Gastroesophageal sphincter (tissue), 4 donors: ENCODE measurements at regions not wholly inside any gene's neighbourhood (a gene's known extent, or its start where the extent isn't known, plus 50 kb on each side); places are given as distances from the start of the nearest gene placed in this dataset.

Source experiments
- ATAC-seq: fragments of 150-250 bp; one replicate; pipeline ENCODE4 v1.9.1; 2016; ENCODE audit warnings: mild to moderate bottlenecking, moderate library complexity
- H3K27ac ChIP-seq, 4 donors: fragments of 200-600 bp; sonication (generic) in 3 of 4; 1 replicate in 3 of 4; 2 replicates in 1 of 4; pipeline ENCODE4 v1.5.1; 2016 to 2019
- H3K27me3 ChIP-seq: fragments of 200-600 bp; sonication (generic); one replicate; pipeline ENCODE4 v1.5.1; 2019
- H3K36me3 ChIP-seq, 2 donors: fragments of 200-600 bp; sonication (generic); one replicate each; pipeline ENCODE4 v1.5.1; 2019; ENCODE audit warnings: control low read depth in 1 of 2
- H3K4me1 ChIP-seq, 3 donors: fragments of 200-600 bp; sonication (generic); 1 replicate in 2 of 3; 2 replicates in 1 of 3; pipeline ENCODE4 v1.5.1; 2016 to 2019; ENCODE audit warnings: control low read depth in 2 of 3
- H3K4me3 ChIP-seq, 2 donors: fragments of 200-600 bp; sonication (generic); one replicate each; pipeline ENCODE4 v1.5.1; 2019; ENCODE audit warnings: mild to moderate bottlenecking in 1 of 2, moderate library complexity in 1 of 2
- H3K9me3 ChIP-seq, 3 donors: fragments of 200-600 bp; sonication (generic); one replicate each; pipeline ENCODE4 v1.5.1; 2017 to 2019; ENCODE audit warnings: control low read depth in 2 of 3
- EP300 ChIP-seq: sonication (generic); formaldehyde crosslinking; IDR thresholded peaks from one replicate; pipeline ENCODE4 v1.6.1; 2017; ENCODE audit warnings: antibody characterized with exemption, mild to moderate bottlenecking
- POLR2A ChIP-seq, 2 donors: fragments of 450-650 bp; IDR thresholded peaks; one replicate each; pipeline ENCODE4 v1.6.1; 2017; ENCODE audit warnings: antibody characterized with exemption in 2 of 2, mild to moderate bottlenecking in 2 of 2, moderate library complexity in 1 of 2
- POLR2AphosphoS5 ChIP-seq: sonication (generic); formaldehyde crosslinking; IDR thresholded peaks from one replicate; pipeline ENCODE4 v1.6.1; 2017; ENCODE audit warnings: antibody characterized with exemption
- WGBS, 2 donors: methylation state at CpG; one replicate each; pipeline ENCODE4 v1.1.5; 2018; ENCODE audit warnings: low coverage in 1 of 2; 5-methylcytosine and 5-hydroxymethylcytosine counted together
- TF ChIP-seq, protein P1 (sequence below), 4 experiments: fragments of 200-600 bp in 2 of 4; fragments of 450-650 bp in 2 of 4; sonication (generic) in 1 of 4; IDR thresholded peaks; one replicate each; pipeline ENCODE4 v1.5.1; 2017 to 2019; ENCODE audit warnings: antibody characterized with exemption in 4 of 4, mild to moderate bottlenecking in 2 of 4, moderate library complexity in 2 of 4

DNA sequence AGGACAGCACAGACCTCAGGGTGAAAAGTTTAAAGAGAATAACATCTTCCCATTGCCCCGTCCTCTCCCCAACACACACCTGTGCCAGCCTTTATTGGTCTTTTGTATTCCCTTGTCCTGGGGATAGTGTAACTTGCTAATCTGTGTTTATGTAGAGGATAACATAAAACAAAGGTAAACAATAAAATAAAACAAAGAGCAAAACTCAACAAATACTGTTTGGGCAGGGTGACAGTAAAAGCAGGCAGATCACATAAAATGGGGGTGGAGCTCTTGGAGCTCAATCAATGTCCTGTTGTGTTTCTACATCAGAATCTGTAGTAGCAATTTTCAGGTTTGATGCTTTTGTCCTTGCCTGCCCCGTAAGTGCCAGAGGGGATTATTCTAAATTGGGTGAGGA lies 1939.7 kb downstream of the TP53TG3F start:
- WGBS, 2 donors = 52 to 57% methylated on average over 1 to 2 of the region's 2 CpGs
- no peaks in the 10 kb centered on the region for H3K9me3 ChIP-seq
- no peaks in the 10 kb centered on the region for H3K36me3 ChIP-seq
- no peak overlapping the region for H3K4me3 ChIP-seq
- H3K4me1 ChIP-seq = no peaks in the 10 kb centered on the region
- peaks cover 6% of the 10 kb centered on the region for H3K27me3 ChIP-seq
- TF ChIP-seq POLR2AphosphoS5 = no peak
- TF ChIP-seq, protein P1, sequence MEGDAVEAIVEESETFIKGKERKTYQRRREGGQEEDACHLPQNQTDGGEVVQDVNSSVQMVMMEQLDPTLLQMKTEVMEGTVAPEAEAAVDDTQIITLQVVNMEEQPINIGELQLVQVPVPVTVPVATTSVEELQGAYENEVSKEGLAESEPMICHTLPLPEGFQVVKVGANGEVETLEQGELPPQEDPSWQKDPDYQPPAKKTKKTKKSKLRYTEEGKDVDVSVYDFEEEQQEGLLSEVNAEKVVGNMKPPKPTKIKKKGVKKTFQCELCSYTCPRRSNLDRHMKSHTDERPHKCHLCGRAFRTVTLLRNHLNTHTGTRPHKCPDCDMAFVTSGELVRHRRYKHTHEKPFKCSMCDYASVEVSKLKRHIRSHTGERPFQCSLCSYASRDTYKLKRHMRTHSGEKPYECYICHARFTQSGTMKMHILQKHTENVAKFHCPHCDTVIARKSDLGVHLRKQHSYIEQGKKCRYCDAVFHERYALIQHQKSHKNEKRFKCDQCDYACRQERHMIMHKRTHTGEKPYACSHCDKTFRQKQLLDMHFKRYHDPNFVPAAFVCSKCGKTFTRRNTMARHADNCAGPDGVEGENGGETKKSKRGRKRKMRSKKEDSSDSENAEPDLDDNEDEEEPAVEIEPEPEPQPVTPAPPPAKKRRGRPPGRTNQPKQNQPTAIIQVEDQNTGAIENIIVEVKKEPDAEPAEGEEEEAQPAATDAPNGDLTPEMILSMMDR (IDR thresholded peaks at IDR 0.05) = no peak
- TF ChIP-seq POLR2A (IDR thresholded peaks at IDR 0.05) = no peak
- TF ChIP-seq EP300 = no peak
- H3K27ac ChIP-seq = no peak overlapping the region
- ATAC-seq = no peak

DNA sequence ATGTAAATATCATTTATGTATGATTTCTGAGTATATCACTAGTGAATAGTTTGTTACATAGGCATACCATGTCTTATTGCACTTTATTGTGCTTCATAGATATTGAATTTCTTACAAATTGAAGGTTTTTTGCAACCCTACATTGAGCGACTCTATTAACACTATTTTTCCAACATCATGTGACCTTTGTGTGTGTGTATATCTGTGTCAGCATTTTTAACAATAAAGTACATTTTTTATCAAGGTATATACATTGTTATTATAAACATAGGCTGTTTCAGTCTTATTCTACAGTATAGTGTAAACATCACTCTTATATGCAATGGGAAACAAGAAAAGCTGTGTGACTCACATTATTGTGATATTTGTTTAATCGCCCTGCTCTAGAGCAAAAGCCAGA lies 1944.9 kb downstream of the TP53TG3F start:
- Histone ChIP-seq H3K36me3 (no peaks in the 10 kb centered on the region), H3K4me1 (no peaks in the 10 kb centered on the region), H3K9me3 (no peaks in the 10 kb centered on the region), H3K27ac (no peak overlapping the region), H3K4me3 (no peak overlapping the region), H3K27me3 (no peaks in the 10 kb centered on the region)
- TF ChIP-seq, protein P1 (IDR thresholded peaks at IDR 0.05) = no peak
- TF ChIP-seq POLR2A (IDR thresholded peaks at IDR 0.05) (no peak), POLR2AphosphoS5 (no peak), EP300 (no peak)
- WGBS, 2 donors = 29 to 57% methylated on average over 2 of the region's 2 CpGs
- ATAC-seq = no peak

DNA sequence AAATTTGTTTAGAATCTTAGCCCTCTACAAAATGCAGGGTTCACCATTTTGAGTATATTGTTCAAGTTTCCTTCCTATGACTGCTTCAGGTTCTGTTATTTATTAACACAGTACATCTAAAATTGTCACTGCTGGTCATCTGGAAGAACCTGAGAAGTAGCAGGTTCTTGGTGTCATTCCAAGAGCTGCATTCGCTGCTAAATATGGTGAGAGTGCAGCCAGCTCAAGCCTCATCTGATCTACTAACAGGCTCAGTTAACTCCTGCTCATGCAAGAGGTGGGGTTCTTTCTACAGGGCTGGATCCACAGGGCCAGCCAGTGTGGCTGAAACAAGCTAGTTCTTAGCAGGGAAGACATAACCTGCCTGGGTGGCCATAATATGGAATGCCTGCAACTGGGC lies 1946.1 kb downstream of the TP53TG3F start:
- TF ChIP-seq, protein P1 (IDR thresholded peaks at IDR 0.05) = no peak
- no peak for TF ChIP-seq EP300
- TF ChIP-seq POLR2A (IDR thresholded peaks at IDR 0.05) = no peak
- TF ChIP-seq POLR2AphosphoS5 = no peak
- Histone ChIP-seq H3K36me3 (no peaks in the 10 kb centered on the region), H3K27ac (no peak overlapping the region), H3K9me3 (no peaks in the 10 kb centered on the region), H3K4me1 (no peaks in the 10 kb centered on the region), H3K27me3 (no peaks in the 10 kb centered on the region), H3K4me3 (no peak overlapping the region)
- no peak for ATAC-seq
- 29% methylated on average over 1 of the region's 1 CpG; no CpG with 5 or more reads in 1 of the 2 donors for WGBS, 2 donors

DNA sequence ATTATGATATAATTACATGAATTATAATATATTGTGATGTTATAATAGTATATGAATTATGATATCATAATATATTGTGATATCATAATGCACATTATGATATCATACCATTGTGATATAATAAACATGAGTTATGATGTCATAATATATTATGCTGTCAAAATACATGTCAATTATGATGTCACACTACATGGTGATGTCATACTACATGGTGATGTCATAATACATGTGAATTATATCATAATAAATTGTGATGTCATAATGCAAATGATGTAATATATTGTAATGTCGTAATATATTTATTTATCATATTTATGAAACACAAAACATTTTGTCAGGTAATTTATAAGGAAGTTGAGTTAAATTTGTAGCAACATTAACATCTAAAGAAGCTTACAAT lies 1950.1 kb downstream of the TP53TG3F start:
- Histone ChIP-seq H3K27me3 (no peaks in the 10 kb centered on the region), H3K9me3 (peaks cover 0 to 7% (median 0%) of the 10 kb centered on the region in 3 donors), H3K4me3 (no peak overlapping the region), H3K27ac (no peak overlapping the region), H3K4me1 (no peaks in the 10 kb centered on the region), H3K36me3 (no peaks in the 10 kb centered on the region)
- WGBS, 2 donors = 37 to 50% methylated on average over 1 of the region's 1 CpG
- TF ChIP-seq, protein P1 (IDR thresholded peaks at IDR 0.05) = no peak
- TF ChIP-seq POLR2A (IDR thresholded peaks at IDR 0.05) (no peak), EP300 (no peak), POLR2AphosphoS5 (no peak)
- no peak for ATAC-seq

DNA sequence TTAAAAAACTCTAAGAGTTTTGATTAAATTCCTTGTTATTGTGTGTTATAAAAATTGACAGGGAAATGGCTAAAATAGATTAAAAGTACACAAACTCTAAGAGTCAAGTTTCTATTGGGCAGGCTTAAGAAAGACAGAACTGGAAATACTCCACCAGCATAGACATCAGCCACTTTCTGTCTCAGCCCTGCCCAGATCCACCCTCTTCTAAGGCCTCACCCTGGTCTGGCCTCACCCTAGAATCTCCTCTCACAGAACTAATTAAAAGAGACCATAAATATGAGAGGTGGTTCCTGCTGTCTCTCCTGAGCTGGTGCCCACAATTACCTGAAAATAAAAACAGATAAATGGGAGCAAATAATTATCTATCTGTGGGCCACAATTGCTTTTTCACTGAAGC lies 1951.0 kb downstream of the TP53TG3F start:
- H3K27me3 ChIP-seq = no peaks in the 10 kb centered on the region
- no peak for ATAC-seq
- H3K4me1 ChIP-seq = no peaks in the 10 kb centered on the region
- no peaks in the 10 kb centered on the region for H3K36me3 ChIP-seq
- H3K27ac ChIP-seq = no peak overlapping the region
- H3K9me3 ChIP-seq = peaks cover 0 to 13% (median 0%) of the 10 kb centered on the region in 3 donors
- H3K4me3 ChIP-seq = no peak overlapping the region
- TF ChIP-seq POLR2AphosphoS5 (no peak), POLR2A (IDR thresholded peaks at IDR 0.05) (no peak), EP300 (no peak)
- TF ChIP-seq, protein P1 (IDR thresholded peaks at IDR 0.05) = no peak
